Duodenal mucosa (tissue), 2 donors: ENCODE measurements at regions not wholly inside any gene's neighbourhood (a gene's known extent, or its start where the extent isn't known, plus 50 kb on each side); places are given as distances from the start of the nearest gene placed in this dataset.

Experiments
- H3K27ac ChIP-seq: one replicate; pipeline ENCODE4 v1.7.0; 2013; ENCODE audit warnings: low read depth, low read length
- H3K27me3 ChIP-seq, 2 donors: one replicate each; pipeline ENCODE4 v1.7.0; 2013; ENCODE audit warnings: low read length in 2 of 2, control low read depth in 1 of 2; ENCODE audit not compliant: insufficient read depth in 2 of 2, control insufficient read depth in 1 of 2
- H3K36me3 ChIP-seq, 2 donors: one replicate each; pipeline ENCODE4 v1.7.0; 2013; ENCODE audit warnings: low read length in 2 of 2, control low read depth in 1 of 2; ENCODE audit not compliant: insufficient read depth in 2 of 2, control insufficient read depth in 1 of 2
- H3K4me1 ChIP-seq, 2 donors: one replicate each; pipeline ENCODE4 v1.7.0; 2013; ENCODE audit warnings: low read length in 2 of 2, control low read depth in 1 of 2; ENCODE audit not compliant: insufficient read depth in 2 of 2, control insufficient read depth in 1 of 2
- H3K4me3 ChIP-seq, 2 donors: one replicate each; pipeline ENCODE4 v1.7.0; 2013; ENCODE audit warnings: low read length in 2 of 2, low read depth in 1 of 2
- H3K9ac ChIP-seq, 2 donors: one replicate each; pipeline ENCODE4 v1.7.0; 2013; ENCODE audit warnings: low read length in 2 of 2, low read depth in 1 of 2
- H3K9me3 ChIP-seq, 2 donors: one replicate each; pipeline ENCODE4 v1.7.0; 2013; ENCODE audit warnings: low read length in 2 of 2, control low read depth in 1 of 2; ENCODE audit not compliant: control insufficient read depth in 1 of 2

DNA sequence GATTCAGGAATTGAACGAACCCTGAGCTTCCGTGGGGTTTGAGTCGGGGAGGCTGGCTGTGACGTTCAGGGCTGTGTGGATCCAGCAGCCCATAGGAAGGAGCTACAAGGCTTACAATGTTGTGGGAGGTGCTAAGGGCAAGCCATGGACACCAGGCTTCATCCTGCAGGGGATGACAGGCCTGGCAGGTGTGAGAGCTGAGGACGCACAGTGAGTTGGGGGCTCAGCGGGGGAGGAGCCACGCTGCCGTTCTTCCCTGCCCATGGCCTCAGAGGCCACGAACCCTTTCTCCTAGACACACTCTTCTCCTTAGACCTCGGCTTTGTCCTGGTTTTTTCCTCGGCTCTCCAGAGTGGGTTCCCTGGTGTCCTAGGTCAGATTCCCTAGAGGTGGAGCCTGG lies 78.1 kb upstream of the SLC22A11 start:
- Histone ChIP-seq H3K27ac (no peak overlapping the region), H3K27me3 (peaks cover 0 to 8% of the 10 kb centered on the region in 2 donors), H3K9me3 (no peaks in the 10 kb centered on the region), H3K4me1 (no peaks in the 10 kb centered on the region), H3K36me3 (no peaks in the 10 kb centered on the region), H3K4me3 (no peak overlapping the region), H3K9ac (no peak overlapping the region)

DNA sequence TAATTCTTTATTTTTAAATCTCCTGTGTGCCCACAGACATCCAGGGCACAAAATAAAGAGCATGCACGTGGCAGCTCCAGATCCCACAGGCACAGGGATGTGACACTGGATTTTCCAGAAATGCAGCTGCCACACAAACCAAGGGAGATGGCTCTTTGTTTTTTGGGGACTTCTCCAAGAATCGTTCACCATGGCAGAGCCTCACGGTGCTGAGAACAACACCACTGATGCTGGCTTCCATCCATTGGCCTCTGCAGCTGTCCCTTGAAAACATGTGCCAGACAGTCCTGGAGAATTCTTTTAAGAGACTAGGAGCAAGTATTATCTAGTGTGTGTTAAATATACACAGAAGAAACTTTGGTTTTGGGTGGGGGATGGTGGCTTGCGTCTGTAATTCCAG lies 73.2 kb upstream of the SLC22A11 start:
- Histone ChIP-seq H3K36me3 (no peaks in the 10 kb centered on the region), H3K9ac (no peak overlapping the region), H3K4me1 (no peaks in the 10 kb centered on the region), H3K27me3 (peaks cover 0 to 16% of the 10 kb centered on the region in 2 donors), H3K27ac (no peak overlapping the region), H3K4me3 (no peak overlapping the region), H3K9me3 (no peaks in the 10 kb centered on the region)

DNA sequence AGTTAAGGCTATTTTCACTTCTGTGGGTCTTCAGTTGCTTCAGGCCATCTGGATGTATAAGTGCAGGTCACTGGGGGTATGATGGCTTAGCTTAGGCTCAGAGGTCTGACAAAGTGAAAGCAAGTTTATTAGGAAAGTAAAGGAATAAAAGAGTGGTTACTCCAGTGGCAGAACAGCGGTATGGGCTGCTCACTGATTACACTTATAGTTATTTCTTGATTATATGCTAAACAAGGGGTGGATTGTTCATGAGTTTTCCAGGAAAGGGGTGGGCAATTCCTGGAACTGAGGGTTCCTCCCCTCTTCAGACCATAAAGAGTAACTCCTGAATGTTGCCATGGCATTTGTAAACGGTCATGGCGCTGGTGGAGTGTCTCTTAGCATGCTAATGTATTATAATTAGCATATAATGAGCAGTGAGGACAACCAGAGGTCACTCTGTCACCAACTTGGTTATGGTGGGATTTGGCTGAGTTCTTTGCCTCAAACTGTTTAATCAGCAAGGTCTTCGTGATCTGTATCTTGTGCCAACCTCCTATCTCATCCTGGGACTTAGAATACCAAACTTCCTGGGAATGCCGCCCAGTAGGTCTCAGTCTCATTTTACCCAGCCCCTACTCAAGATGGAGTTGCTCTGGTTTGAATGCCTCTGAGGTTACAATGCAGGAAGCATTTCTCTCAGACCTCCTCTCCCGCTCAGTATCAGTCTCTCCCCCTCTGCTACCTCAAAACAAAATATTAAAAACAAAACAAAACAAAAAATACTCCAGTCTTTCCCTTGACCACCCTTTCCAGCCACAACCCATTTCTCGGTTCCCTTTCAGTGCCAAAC lies 71.3 kb upstream of the SLC22A11 start:
- Histone ChIP-seq H3K9me3 (no peaks in the 10 kb centered on the region), H3K27me3 (peaks cover 0 to 9% of the 10 kb centered on the region in 2 donors), H3K36me3 (no peaks in the 10 kb centered on the region), H3K9ac (no peak overlapping the region), H3K4me1 (no peaks in the 10 kb centered on the region), H3K27ac (no peak overlapping the region), H3K4me3 (no peak overlapping the region)

DNA sequence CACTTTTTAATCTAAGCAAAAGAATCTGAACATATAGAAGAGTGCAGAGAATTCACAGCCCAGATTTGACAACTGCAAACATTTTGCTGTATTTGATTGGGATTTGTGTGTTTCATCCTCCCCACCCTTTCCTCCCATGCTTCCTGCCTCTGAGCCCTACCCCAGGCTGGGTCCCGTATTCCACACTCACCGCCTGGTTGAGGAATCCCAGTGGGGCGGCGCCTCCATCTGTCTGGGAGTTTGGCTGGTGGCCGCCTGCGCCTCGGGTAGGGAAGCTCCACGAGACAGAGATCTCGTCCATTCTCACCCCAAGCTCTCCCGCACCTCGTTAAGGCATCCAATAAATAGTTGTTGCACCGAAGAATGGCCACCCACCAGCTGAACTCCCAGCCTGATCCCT lies 70.7 kb upstream of the SLC22A11 start:
- Histone ChIP-seq H3K4me1 (no peaks in the 10 kb centered on the region), H3K27ac (no peak overlapping the region), H3K36me3 (no peaks in the 10 kb centered on the region), H3K4me3 (no peak overlapping the region), H3K9ac (no peak overlapping the region), H3K9me3 (no peaks in the 10 kb centered on the region), H3K27me3 (peaks cover 6 to 12% of the 10 kb centered on the region in 2 donors)

DNA sequence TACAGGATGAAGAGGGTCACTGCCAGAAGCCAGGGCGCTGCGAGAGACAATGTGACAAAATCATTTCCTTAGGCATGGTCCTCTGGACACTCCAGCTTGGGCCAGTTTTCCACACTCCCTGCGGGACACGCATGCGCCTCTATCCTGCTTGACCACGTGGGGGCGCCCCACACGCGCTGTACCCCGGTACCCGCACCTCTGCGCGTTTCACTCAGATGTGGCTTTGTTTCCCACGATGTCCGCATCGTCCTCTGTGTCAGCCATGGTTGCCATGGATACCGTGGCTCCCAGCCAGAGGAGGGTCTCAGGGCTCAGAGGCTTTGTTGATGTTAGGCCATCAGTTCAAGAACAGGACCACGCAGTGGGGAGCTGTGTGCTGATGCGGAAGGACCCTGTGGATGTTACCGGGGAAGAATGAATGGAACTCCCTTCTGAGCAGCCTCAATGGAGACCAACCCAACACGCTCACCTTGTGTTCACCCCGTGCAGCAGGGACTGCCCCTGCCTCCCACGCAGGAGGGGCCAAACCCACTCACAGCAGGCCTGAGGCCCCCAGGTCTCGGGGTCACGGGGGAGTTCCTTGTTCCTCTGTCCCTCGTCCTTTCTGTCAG lies 65.8 kb upstream of the SLC22A11 start:
- Histone ChIP-seq H3K36me3 (no peaks in the 10 kb centered on the region), H3K9me3 (no peaks in the 10 kb centered on the region), H3K27ac (no peak overlapping the region), H3K27me3 (peaks cover 13 to 15% of the 10 kb centered on the region in 2 donors), H3K4me3 (no peak overlapping the region), H3K4me1 (no peaks in the 10 kb centered on the region), H3K9ac (no peak overlapping the region)

DNA sequence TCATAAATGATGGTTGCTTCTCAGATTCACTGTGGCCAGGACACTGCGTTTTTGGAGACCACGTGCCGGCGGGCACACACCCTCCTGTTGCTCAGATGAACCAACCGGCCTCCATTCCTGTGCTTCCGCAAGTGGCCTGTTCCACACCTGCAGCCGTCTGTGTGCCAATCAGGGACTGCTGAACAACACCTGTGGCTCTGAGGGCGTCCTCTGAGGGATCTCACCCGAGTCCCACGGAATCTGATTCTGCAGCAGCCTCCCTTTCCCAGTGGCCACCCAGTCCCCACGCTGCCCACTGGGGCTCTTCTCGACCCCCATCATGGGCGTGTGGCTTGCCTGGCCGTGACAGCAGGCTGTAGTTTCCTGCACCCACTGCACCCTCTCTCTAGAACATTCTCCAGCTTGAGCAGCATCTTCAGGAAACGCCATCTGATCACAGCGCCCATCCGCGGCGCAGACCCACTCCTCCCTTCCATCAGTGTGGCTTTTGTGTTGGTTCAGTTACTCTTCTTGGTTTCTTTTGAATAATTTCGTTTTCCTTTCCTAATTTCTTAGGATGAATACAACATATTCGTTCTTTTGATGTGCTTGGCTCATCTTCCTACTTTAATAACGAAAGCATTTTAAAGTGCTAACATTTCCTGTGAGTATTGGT lies 65.1 kb upstream of the SLC22A11 start:
- Histone ChIP-seq H3K9me3 (no peaks in the 10 kb centered on the region), H3K4me3 (no peak overlapping the region), H3K9ac (no peak overlapping the region), H3K27ac (no peak overlapping the region), H3K36me3 (no peaks in the 10 kb centered on the region), H3K4me1 (no peaks in the 10 kb centered on the region), H3K27me3 (peaks cover 13 to 15% of the 10 kb centered on the region in 2 donors)

DNA sequence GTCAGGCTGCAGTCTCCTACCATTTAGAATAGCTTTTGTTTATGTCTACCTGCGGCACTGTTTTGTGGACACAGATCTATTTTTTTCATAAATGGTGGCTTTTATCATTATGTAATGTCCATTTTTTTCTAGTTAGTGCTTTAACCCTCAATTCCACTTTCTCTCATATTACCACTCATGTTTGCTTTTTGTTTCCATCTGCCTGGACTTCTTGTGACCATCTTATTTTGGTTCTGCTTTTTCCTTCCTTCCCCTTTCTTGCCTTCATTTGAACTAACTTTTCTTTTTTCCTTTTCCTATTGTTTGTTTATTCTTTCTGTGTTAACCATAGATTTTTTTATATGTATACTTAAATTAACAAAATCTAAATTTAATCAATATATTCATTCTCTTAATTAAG lies 63.2 kb upstream of the SLC22A11 start:
- Histone ChIP-seq H3K27ac (no peak overlapping the region), H3K4me1 (no peaks in the 10 kb centered on the region), H3K27me3 (peaks cover 10 to 13% of the 10 kb centered on the region in 2 donors)

DNA sequence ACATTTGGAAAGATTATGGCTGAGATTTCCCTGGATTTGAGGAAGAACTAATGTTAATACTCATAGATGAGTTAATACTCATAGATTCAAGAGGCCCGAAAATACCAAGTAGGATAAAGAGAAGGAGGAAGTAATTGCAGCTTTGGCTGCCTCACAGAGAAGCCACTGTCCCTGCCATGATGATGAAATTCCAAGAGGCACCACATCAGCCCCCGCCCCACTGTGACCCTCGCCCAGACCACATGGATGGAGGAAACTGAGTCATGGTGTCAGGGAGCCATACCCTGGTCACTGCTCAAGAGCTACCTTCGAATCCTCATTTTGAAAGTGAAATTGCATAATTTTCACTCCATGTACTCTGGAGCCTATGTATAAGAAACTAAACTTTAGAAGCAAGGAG lies 57.6 kb upstream of the SLC22A11 start:
- no peaks in the 10 kb centered on the region for H3K27me3 ChIP-seq
- H3K27ac ChIP-seq, result no peak overlapping the region
- H3K4me3 ChIP-seq, result no peak overlapping the region
- no peak overlapping the region for H3K9ac ChIP-seq
- no peaks in the 10 kb centered on the region for H3K9me3 ChIP-seq
- no peaks in the 10 kb centered on the region for H3K36me3 ChIP-seq
- H3K4me1 ChIP-seq, result peaks cover 5 to 6% of the 10 kb centered on the region in 2 donors

More for the DNA sequence above, 63.2 kb upstream of the SLC22A11 start:
- H3K9ac ChIP-seq, result no peak overlapping the region
- no peaks in the 10 kb centered on the region for H3K36me3 ChIP-seq
- no peak overlapping the region for H3K4me3 ChIP-seq
- H3K9me3 ChIP-seq, result no peaks in the 10 kb centered on the region

DNA sequence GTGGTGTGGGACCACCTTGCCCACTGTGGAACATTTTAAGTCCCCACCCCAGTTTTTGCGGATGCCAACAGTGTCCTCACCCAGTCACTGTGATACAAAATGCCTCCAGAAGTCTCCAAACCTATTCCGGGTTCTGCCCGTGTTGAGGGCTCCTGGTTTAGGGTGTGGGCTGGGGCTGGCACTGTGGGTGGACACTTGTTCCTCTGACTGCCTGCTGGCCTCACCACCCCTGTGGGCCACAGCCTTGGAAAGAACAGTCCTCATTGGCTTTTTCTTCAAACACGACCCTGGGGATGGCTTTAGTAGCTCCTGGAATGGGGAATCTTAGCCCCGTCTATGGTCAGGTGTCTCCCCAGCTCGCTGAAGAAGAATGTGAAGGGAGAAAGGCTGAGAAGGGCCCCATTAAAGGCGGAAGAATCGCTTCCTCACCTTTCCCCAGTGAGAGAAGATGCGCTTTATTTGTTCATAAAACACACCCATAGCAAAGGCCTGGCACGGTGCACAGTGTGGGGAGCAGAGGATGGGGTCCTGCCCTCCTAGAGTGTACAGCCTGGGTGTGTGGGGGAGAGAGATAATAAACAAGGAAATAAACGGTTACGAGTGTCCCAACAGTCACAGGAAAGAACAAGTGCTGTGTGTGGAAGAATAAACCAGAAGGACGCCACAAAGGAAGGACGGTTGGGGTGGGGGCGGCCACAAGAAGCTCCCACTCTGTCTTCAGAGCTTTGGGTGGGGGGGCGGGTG lies 56.3 kb upstream of the SLC22A11 start:
- H3K27me3 ChIP-seq, result no peaks in the 10 kb centered on the region
- H3K4me3 ChIP-seq, result no peak overlapping the region
- no peak overlapping the region for H3K27ac ChIP-seq
- peaks cover 5 to 6% of the 10 kb centered on the region in 2 donors for H3K4me1 ChIP-seq
- H3K9me3 ChIP-seq, result no peaks in the 10 kb centered on the region
- no peak overlapping the region for H3K9ac ChIP-seq
- H3K36me3 ChIP-seq, result no peaks in the 10 kb centered on the region
